SU-DHL-6 (cell line): ENCODE measurements at regions not wholly inside any gene's neighbourhood (a gene's known extent, or its start where the extent isn't known, plus 50 kb on each side); places are given as distances from the start of the nearest gene placed in this dataset.

ENCODE experiments used
- H2AFZ ChIP-seq: fragments of 200-600 bp; sonication (generic); 2 replicates; pipeline ENCODE4 v1.6.1; 2014; ENCODE audit warnings: low read depth, mild to moderate bottlenecking, moderate library complexity, mixed read lengths, antibody characterized with exemption, low read length; ENCODE audit not compliant: severe bottlenecking
- H3F3A ChIP-seq: fragments of 200-600 bp; shearing (Covaris generic); 2 replicates; pipeline ENCODE4 v1.6.0; 2016; ENCODE audit warnings: antibody characterized with exemption, mild to moderate bottlenecking; ENCODE audit not compliant: insufficient read depth
- H3K27ac ChIP-seq: fragments of 200-600 bp; sonication (generic); 2 replicates; pipeline ENCODE4 v1.5.1; 2016; ENCODE audit warnings: low read depth, mild to moderate bottlenecking, low read length, moderate library complexity, mixed read lengths
- H3K27me3 ChIP-seq: fragments of 200-600 bp; sonication (generic), shearing (Covaris generic); 2 replicates; pipeline ENCODE4 v1.6.0; 2014; ENCODE audit warnings: mild to moderate bottlenecking, low read length
- H3K36me3 ChIP-seq: fragments of 200-600 bp; sonication (generic); 2 replicates; pipeline ENCODE4 v1.6.1; 2014; ENCODE audit warnings: mild to moderate bottlenecking, low read length, mixed read lengths
- H3K4me2 ChIP-seq: fragments of 300-600, 200-600 bp; shearing (Covaris generic), sonication (generic); 2 replicates; pipeline ENCODE4 v1.6.0; 2014; ENCODE audit warnings: low read length, low read depth, mild to moderate bottlenecking; ENCODE audit not compliant: poor library complexity, severe bottlenecking
- H3K4me3 ChIP-seq: fragments of 200-600 bp; sonication (generic); 2 replicates; pipeline ENCODE4 v1.5.1; 2014; ENCODE audit warnings: antibody characterized with exemption, low read length, mild to moderate bottlenecking, mixed read lengths; ENCODE audit not compliant: insufficient read depth, poor library complexity, severe bottlenecking
- H3K79me2 ChIP-seq: fragments of 200-600 bp; sonication (generic); 2 replicates; pipeline ENCODE4 v1.6.1; 2014; ENCODE audit warnings: mild to moderate bottlenecking, low read length, moderate library complexity; ENCODE audit not compliant: insufficient read depth
- H3K9ac ChIP-seq: fragments of 200-600 bp; sonication (generic); 2 replicates; pipeline ENCODE4 v1.7.0; 2014; ENCODE audit warnings: mild to moderate bottlenecking, low read length
- H3K9me2 ChIP-seq: fragments of 200-600 bp; sonication (generic); replicated peaks from 2 replicates; pipeline ENCODE4 v1.6.1; 2014; ENCODE audit warnings: low read length; ENCODE audit not compliant: insufficient read depth
- H3K9me3 ChIP-seq: fragments of 200-600 bp; sonication (generic); 2 replicates; pipeline ENCODE4 v1.6.1; 2014; ENCODE audit warnings: low read length, mixed read lengths; ENCODE audit not compliant: insufficient read depth
- H4K20me1 ChIP-seq: fragments of 200-600 bp; sonication (generic); 2 replicates; pipeline ENCODE4 v1.6.1; 2014; ENCODE audit warnings: low read depth, mild to moderate bottlenecking, antibody characterized with exemption, low read length, moderate library complexity, mixed read lengths
- EZH2phosphoT487 ChIP-seq: fragments of 200-600 bp; sonication (generic), shearing (Covaris generic); conservative IDR thresholded peaks from 2 replicates; pipeline ENCODE4 v1.6.1; 2018; ENCODE audit warnings: mild to moderate bottlenecking, antibody characterized with exemption, low read length, moderate library complexity, mixed read lengths
- TF ChIP-seq, protein P1 (sequence below): fragments of 200-600 bp; sonication (generic); IDR thresholded peaks from one replicate; pipeline ENCODE4 v1.5.1; 2017; ENCODE audit warnings: antibody characterized with exemption, mild to moderate bottlenecking, low read length, moderate library complexity; ENCODE audit not compliant: insufficient read depth, poor library complexity, severe bottlenecking

DNA sequence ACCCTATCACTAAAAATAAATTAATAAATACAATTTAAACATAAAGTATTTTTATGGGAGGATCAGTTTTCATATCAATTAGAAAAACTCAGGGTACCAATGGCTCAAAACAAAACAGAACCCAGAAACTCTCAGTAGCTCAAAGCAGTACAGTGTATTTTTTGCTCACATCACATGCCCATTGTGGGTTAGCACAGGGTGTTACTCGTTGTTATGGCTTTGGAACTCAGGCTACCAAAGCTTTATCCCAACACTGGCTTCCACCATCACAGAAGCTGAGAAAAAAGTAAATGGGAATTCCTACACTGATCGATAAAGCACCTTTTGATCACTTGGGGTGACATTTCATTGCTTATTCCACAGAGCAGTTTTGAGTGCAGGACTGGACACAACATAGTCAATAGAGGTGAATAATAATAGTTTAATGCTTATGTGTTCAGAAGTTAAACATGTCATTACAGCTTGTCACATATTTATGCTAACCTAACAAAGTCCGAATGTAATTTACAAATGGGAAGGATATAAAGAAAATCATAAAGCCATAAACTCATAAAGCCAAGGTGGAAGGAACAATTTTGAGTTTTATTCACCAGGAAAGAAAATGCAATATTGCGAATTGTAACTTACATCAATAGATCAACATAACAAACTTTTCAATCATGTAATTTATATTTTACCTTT is 484.5 kb upstream of the TMPRSS15 start:
- no peaks in the 10 kb centered on the region for H3K9me2 ChIP-seq
- TF ChIP-seq, protein P1, sequence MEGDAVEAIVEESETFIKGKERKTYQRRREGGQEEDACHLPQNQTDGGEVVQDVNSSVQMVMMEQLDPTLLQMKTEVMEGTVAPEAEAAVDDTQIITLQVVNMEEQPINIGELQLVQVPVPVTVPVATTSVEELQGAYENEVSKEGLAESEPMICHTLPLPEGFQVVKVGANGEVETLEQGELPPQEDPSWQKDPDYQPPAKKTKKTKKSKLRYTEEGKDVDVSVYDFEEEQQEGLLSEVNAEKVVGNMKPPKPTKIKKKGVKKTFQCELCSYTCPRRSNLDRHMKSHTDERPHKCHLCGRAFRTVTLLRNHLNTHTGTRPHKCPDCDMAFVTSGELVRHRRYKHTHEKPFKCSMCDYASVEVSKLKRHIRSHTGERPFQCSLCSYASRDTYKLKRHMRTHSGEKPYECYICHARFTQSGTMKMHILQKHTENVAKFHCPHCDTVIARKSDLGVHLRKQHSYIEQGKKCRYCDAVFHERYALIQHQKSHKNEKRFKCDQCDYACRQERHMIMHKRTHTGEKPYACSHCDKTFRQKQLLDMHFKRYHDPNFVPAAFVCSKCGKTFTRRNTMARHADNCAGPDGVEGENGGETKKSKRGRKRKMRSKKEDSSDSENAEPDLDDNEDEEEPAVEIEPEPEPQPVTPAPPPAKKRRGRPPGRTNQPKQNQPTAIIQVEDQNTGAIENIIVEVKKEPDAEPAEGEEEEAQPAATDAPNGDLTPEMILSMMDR: no peak
- TF ChIP-seq EZH2phosphoT487: no peak
- no peak overlapping the region for H3K9ac ChIP-seq

DNA sequence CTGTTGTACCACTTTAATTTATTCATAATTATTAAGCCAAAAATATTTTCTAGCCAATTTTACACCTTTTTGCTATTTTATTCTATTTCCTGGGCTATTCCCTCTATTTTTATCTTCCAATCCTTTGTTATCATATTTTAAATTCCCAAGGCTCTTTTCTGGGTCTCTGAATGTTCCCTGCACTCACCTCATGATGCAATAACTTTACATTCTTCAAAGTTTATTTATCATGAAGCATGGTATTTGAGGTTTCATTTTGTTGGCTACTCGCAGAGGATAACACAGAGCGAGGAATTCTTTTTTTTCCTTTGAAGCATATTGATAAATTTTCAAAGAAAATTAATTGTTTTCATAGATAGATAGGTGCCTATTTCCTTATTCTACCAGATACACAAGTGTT is 489.8 kb upstream of the TMPRSS15 start:
- no peaks in the 10 kb centered on the region for H3K79me2 ChIP-seq
- H2AFZ ChIP-seq: no peak overlapping the region
- H4K20me1 ChIP-seq: no peaks in the 10 kb centered on the region
- TF ChIP-seq, protein P1: no peak
- no peak for TF ChIP-seq EZH2phosphoT487
- no peak overlapping the region for H3K4me3 ChIP-seq
- no peaks in the 10 kb centered on the region for H3K9me3 ChIP-seq
- no peaks in the 10 kb centered on the region for H3K27me3 ChIP-seq
- no peaks in the 10 kb centered on the region for H3K36me3 ChIP-seq
- H3K27ac ChIP-seq: no peak overlapping the region
- H3F3A ChIP-seq: no peaks in the 10 kb centered on the region; the same call in 1 of the 2 replicates
- H3K9me2 ChIP-seq: no peaks in the 10 kb centered on the region
- no peak overlapping the region for H3K9ac ChIP-seq
- H3K4me2 ChIP-seq: no peak overlapping the region

More for the DNA sequence above, 484.5 kb upstream of the TMPRSS15 start:
- Histone ChIP-seq H2AFZ (no peak overlapping the region), H3K27ac (no peak overlapping the region), H3K79me2 (no peaks in the 10 kb centered on the region), H3K9me3 (0 out of 2 replicates have a peak, but pooled peaks cover 9% of the 10 kb centered on the region), H3K4me2 (no peak overlapping the region), H3K27me3 (no peaks in the 10 kb centered on the region), H4K20me1 (no peaks in the 10 kb centered on the region), H3K4me3 (no peak overlapping the region), H3F3A (no peaks in the 10 kb centered on the region), H3K36me3 (no peaks in the 10 kb centered on the region)

DNA sequence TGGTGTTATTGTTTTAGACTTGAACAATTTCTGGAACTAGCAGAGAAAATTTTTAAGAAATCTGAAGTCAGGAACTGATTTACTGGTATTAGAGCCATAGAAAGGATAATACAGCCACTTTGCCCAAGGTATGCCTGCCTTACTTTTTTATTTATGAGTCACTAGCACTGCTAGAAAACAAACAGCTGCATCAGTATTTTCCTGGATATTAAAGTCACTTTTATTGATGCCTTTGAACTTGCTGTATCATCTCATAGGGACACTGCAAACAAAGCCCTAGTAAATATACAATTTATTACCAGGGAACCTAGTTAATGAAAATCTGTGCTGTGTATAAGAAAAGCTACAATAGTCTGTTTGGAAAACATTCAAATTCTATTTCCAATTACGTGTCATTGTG is 490.8 kb upstream of the TMPRSS15 start:
- Histone ChIP-seq H3K27me3 (no peaks in the 10 kb centered on the region), H4K20me1 (no peaks in the 10 kb centered on the region), H3K79me2 (no peaks in the 10 kb centered on the region), H3K36me3 (no peaks in the 10 kb centered on the region), H3K9me2 (no peaks in the 10 kb centered on the region), H3K4me2 (no peak overlapping the region), H3K27ac (no peak overlapping the region), H3K9ac (no peak overlapping the region), H3F3A (no peaks in the 10 kb centered on the region; the same call in 1 of the 2 replicates), H2AFZ (no peak overlapping the region), H3K9me3 (no peaks in the 10 kb centered on the region), H3K4me3 (no peak overlapping the region)
- no peak for TF ChIP-seq EZH2phosphoT487
- TF ChIP-seq, protein P1: no peak
